ENCODE measurements at regions not wholly inside any gene's neighbourhood (a gene's known extent, or its start where the extent isn't known, plus 50 kb on each side); places are given as distances from the start of the nearest gene placed in this dataset.

GRCh38 chr5:25399878-25400480 is 755.2 kb upstream of the CDH10 start:
- Mint-ChIP-seq H3K9me3 (ENCODE audit: unreplicated experiment) (peaks cover 4% of the 10 kb centered on the region), H3K4me1 (ENCODE audit: unreplicated experiment) (no peaks in the 10 kb centered on the region), H3K27ac (ENCODE audit: unreplicated experiment) (no peak overlapping the region), H3K27me3 (ENCODE audit: unreplicated experiment) (no peaks in the 10 kb centered on the region), H3K4me3 (ENCODE audit: unreplicated experiment) (no peak overlapping the region), H3K36me3 (ENCODE audit: low read depth, unreplicated experiment) (peaks cover 9% of the 10 kb centered on the region)
- no peak for DNase-seq (ENCODE audit: low spot score)
- TF ChIP-seq, protein P1, sequence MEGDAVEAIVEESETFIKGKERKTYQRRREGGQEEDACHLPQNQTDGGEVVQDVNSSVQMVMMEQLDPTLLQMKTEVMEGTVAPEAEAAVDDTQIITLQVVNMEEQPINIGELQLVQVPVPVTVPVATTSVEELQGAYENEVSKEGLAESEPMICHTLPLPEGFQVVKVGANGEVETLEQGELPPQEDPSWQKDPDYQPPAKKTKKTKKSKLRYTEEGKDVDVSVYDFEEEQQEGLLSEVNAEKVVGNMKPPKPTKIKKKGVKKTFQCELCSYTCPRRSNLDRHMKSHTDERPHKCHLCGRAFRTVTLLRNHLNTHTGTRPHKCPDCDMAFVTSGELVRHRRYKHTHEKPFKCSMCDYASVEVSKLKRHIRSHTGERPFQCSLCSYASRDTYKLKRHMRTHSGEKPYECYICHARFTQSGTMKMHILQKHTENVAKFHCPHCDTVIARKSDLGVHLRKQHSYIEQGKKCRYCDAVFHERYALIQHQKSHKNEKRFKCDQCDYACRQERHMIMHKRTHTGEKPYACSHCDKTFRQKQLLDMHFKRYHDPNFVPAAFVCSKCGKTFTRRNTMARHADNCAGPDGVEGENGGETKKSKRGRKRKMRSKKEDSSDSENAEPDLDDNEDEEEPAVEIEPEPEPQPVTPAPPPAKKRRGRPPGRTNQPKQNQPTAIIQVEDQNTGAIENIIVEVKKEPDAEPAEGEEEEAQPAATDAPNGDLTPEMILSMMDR (IDR thresholded peaks at IDR 0.05; ENCODE audit: unreplicated experiment): no peak

DNA sequence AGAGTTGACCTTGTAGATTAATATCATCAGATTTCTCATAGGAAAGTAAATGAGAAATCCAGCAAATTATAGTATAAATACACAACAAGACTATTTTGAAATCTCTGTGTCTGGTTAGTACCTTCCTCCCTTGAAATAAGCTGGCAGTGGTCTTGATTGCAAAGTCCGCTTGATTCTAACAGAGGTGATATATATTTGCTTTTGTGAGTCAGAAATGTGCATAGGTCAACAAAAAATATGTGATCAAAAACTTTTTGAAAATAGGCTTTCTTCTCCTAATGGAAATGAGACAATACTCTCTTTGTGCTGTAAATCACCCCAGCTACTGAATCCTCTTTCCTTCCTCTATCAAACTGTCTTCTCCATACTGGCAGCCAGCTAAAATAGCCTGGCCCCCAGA is 749.2 kb upstream of the CDH10 start:
- no peaks in the 10 kb centered on the region for H3K36me3 Mint-ChIP-seq (ENCODE audit: low read depth, unreplicated experiment)
- H3K4me1 Mint-ChIP-seq (ENCODE audit: unreplicated experiment): no peaks in the 10 kb centered on the region
- H3K27me3 Mint-ChIP-seq (ENCODE audit: unreplicated experiment): peaks cover 1% of the 10 kb centered on the region
- TF ChIP-seq, protein P1 (IDR thresholded peaks at IDR 0.05; ENCODE audit: unreplicated experiment): no peak
- no peak for DNase-seq (ENCODE audit: low spot score)
- H3K9me3 Mint-ChIP-seq (ENCODE audit: unreplicated experiment): no peaks in the 10 kb centered on the region
- H3K27ac Mint-ChIP-seq (ENCODE audit: unreplicated experiment): no peak overlapping the region
- H3K4me3 Mint-ChIP-seq (ENCODE audit: unreplicated experiment): no peak overlapping the region

DNA sequence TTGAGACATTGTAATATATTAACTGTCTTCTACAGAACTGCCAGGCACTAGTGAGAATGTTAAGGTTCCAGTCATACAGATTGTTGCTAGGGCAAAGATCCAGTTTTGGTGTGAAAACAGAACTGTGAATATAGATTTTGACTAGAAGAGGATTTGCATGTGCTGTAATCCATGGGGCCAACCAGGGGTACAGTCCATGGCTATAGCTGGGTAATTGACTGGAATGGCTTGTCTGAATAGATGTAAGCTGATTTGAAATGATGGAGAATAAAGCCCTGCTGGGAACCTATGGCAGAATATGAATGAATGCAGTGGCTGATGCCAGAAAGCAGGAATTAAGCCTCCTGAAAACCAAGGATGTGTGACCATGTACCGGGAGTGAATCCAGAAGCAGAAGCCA is 748.5 kb upstream of the CDH10 start:
- Mint-ChIP-seq H3K27ac (ENCODE audit: unreplicated experiment) (no peak overlapping the region), H3K9me3 (ENCODE audit: unreplicated experiment) (no peaks in the 10 kb centered on the region), H3K27me3 (ENCODE audit: unreplicated experiment) (peaks cover 1% of the 10 kb centered on the region), H3K4me1 (ENCODE audit: unreplicated experiment) (no peaks in the 10 kb centered on the region), H3K36me3 (ENCODE audit: low read depth, unreplicated experiment) (no peaks in the 10 kb centered on the region), H3K4me3 (ENCODE audit: unreplicated experiment) (no peak overlapping the region)
- TF ChIP-seq, protein P1 (IDR thresholded peaks at IDR 0.05; ENCODE audit: unreplicated experiment): no peak
- no peak for DNase-seq (ENCODE audit: low spot score)

DNA sequence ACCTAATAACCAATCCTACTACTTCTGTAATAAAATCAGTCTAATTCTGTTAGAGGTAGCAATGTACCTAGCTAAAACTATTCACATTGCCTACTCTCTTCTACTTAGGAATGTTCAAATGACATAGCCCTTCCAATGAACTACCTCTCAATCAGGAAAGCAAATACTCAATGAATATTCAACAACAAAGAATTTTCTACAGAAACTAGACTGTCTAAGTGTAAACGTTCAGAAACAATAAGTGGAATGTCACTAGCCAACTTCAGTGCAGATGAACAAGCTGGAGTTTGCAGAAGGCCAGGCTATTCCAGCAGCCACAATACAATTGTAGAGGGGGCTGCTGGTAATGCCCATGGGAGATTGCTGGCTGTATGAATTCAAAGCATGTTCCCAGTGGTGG is 743.2 kb upstream of the CDH10 start:
- DNase-seq (ENCODE audit: low spot score): no peak
- Mint-ChIP-seq H3K27me3 (ENCODE audit: unreplicated experiment) (no peaks in the 10 kb centered on the region), H3K4me1 (ENCODE audit: unreplicated experiment) (no peaks in the 10 kb centered on the region), H3K9me3 (ENCODE audit: unreplicated experiment) (peaks cover 7% of the 10 kb centered on the region), H3K36me3 (ENCODE audit: low read depth, unreplicated experiment) (peaks cover 16% of the 10 kb centered on the region), H3K4me3 (ENCODE audit: unreplicated experiment) (no peak overlapping the region), H3K27ac (ENCODE audit: unreplicated experiment) (no peak overlapping the region)
- TF ChIP-seq, protein P1 (IDR thresholded peaks at IDR 0.05; ENCODE audit: unreplicated experiment): no peak

GRCh38 chr5:25362799-25363198 is 718.0 kb upstream of the CDH10 start:
- Mint-ChIP-seq H3K4me3 (ENCODE audit: unreplicated experiment) (no peak overlapping the region), H3K36me3 (ENCODE audit: low read depth, unreplicated experiment) (peaks cover 10% of the 10 kb centered on the region), H3K27me3 (ENCODE audit: unreplicated experiment) (no peaks in the 10 kb centered on the region), H3K9me3 (ENCODE audit: unreplicated experiment) (no peaks in the 10 kb centered on the region), H3K27ac (ENCODE audit: unreplicated experiment) (no peak overlapping the region), H3K4me1 (ENCODE audit: unreplicated experiment) (peaks cover 3% of the 10 kb centered on the region)
- DNase-seq (ENCODE audit: low spot score): no peak
- TF ChIP-seq, protein P1 (IDR thresholded peaks at IDR 0.05; ENCODE audit: unreplicated experiment): no peak
